Loucy (cell line): ENCODE measurements at regions not wholly inside any gene's neighbourhood (a gene's known extent, or its start where the extent isn't known, plus 50 kb on each side); places are given as distances from the start of the nearest gene placed in this dataset.

ENCODE experiments used
- H2AFZ ChIP-seq: fragments of 200-600 bp; sonication (generic); 2 replicates; pipeline ENCODE4 v1.6.0; 2016; ENCODE audit warnings: antibody characterized with exemption, mild to moderate bottlenecking, low read length, moderate library complexity
- H3F3A ChIP-seq: fragments of 200-600 bp; 2 replicates; pipeline ENCODE4 v1.6.0; 2016; ENCODE audit warnings: antibody characterized with exemption, low read depth, mild to moderate bottlenecking
- H3K27me3 ChIP-seq: fragments of 200-600 bp; sonication (generic); 2 replicates; pipeline ENCODE4 v1.6.1; 2014; ENCODE audit warnings: low read length, mild to moderate bottlenecking; ENCODE audit not compliant: insufficient read depth, poor library complexity, severe bottlenecking
- H3K36me3 ChIP-seq: fragments of 200-600 bp; sonication (generic); 2 replicates; pipeline ENCODE4 v1.6.1; 2016; ENCODE audit warnings: low read length; ENCODE audit not compliant: insufficient read depth
- H3K4me1 ChIP-seq: fragments of 200-600 bp; sonication (generic); 2 replicates; pipeline ENCODE4 v1.5.1; 2014; ENCODE audit warnings: low read length, mild to moderate bottlenecking; ENCODE audit not compliant: insufficient read depth, poor library complexity, severe bottlenecking
- H3K4me2 ChIP-seq: fragments of 200-600 bp; sonication (generic); 2 replicates; pipeline ENCODE4 v1.6.0; 2014; ENCODE audit warnings: antibody characterized with exemption, low read length, low read depth, mild to moderate bottlenecking; ENCODE audit not compliant: poor library complexity, severe bottlenecking
- H3K4me3 ChIP-seq: fragments of 200-600 bp; sonication (generic); 2 replicates; pipeline ENCODE4 v1.5.1; 2014; ENCODE audit warnings: low read length, mild to moderate bottlenecking, mixed read lengths; ENCODE audit not compliant: poor library complexity, severe bottlenecking
- H3K79me2 ChIP-seq: fragments of 200-600 bp; sonication (generic); 2 replicates; pipeline ENCODE4 v1.6.1; 2014; ENCODE audit warnings: low read length; ENCODE audit not compliant: insufficient read depth
- H3K9ac ChIP-seq: fragments of 200-600 bp; sonication (generic); 2 replicates; pipeline ENCODE4 v1.6.0; 2014; ENCODE audit warnings: mild to moderate bottlenecking, low read depth, low read length, moderate library complexity; ENCODE audit not compliant: poor library complexity, severe bottlenecking
- H3K9me2 ChIP-seq: fragments of 200-600 bp; sonication (generic); replicated peaks from 2 replicates; pipeline ENCODE4 v1.6.1; 2016; ENCODE audit warnings: low read depth, low read length, mixed read lengths
- H3K9me3 ChIP-seq: fragments of 200-600 bp; sonication (generic); 2 replicates; pipeline ENCODE4 v1.6.1; 2014; ENCODE audit warnings: mild to moderate bottlenecking, antibody characterized with exemption, low read length, low read depth; ENCODE audit not compliant: insufficient read depth
- H4K20me1 ChIP-seq: fragments of 200-600 bp; sonication (generic); 2 replicates; pipeline ENCODE4 v1.6.0; 2014; ENCODE audit warnings: antibody characterized with exemption, low read length, mild to moderate bottlenecking; ENCODE audit not compliant: insufficient read depth, poor library complexity, severe bottlenecking
- CTCF ChIP-seq: fragments of 200-600 bp; sonication (generic); conservative IDR thresholded peaks from 2 replicates; pipeline ENCODE4 v1.5.1; 2014; ENCODE audit warnings: mild to moderate bottlenecking, antibody characterized with exemption, low read length
- EZH2phosphoT487 ChIP-seq: fragments of 200-600 bp; IDR thresholded peaks from 2 replicates; pipeline ENCODE4 v1.6.1; 2018; ENCODE audit warnings: antibody characterized with exemption, mild to moderate bottlenecking, moderate library complexity, borderline replicate concordance

- H3K36me3 ChIP-seq, result no peaks in the 10 kb centered on the region
- H3F3A ChIP-seq, result no peaks in the 10 kb centered on the region
- no peak overlapping the region for H2AFZ ChIP-seq
- H3K4me3 ChIP-seq, result no peak overlapping the region
- H3K79me2 ChIP-seq, result no peaks in the 10 kb centered on the region
- H3K9ac ChIP-seq, result no peak overlapping the region
- H3K4me2 ChIP-seq, result no peak overlapping the region
- H3K4me1 ChIP-seq, result no peaks in the 10 kb centered on the region
- H3K9me3 ChIP-seq, result no peaks in the 10 kb centered on the region
- TF ChIP-seq CTCF (no peak), EZH2phosphoT487 (no peak)
- no peaks in the 10 kb centered on the region for H3K27me3 ChIP-seq
- H3K9me2 ChIP-seq, result no peaks in the 10 kb centered on the region
- no peaks in the 10 kb centered on the region for H4K20me1 ChIP-seq
Observed at GRCh38 chr14:40944521-40944920, 662.2 kb upstream of the LRFN5 start.

GRCh38 chr14:40936861-40937260, 669.8 kb upstream of the LRFN5 start:
- Histone ChIP-seq H3K9ac (no peak overlapping the region), H3K9me3 (no peaks in the 10 kb centered on the region), H3K9me2 (no peaks in the 10 kb centered on the region), H3K4me3 (no peak overlapping the region), H3K79me2 (no peaks in the 10 kb centered on the region), H4K20me1 (no peaks in the 10 kb centered on the region), H3K4me1 (no peaks in the 10 kb centered on the region), H2AFZ (no peak overlapping the region), H3K4me2 (no peak overlapping the region), H3F3A (no peaks in the 10 kb centered on the region), H3K36me3 (no peaks in the 10 kb centered on the region), H3K27me3 (no peaks in the 10 kb centered on the region)
- TF ChIP-seq EZH2phosphoT487 (no peak), CTCF (no peak)

- Histone ChIP-seq H3K9me3 (no peaks in the 10 kb centered on the region), H3F3A (no peaks in the 10 kb centered on the region), H3K4me1 (no peaks in the 10 kb centered on the region), H3K36me3 (no peaks in the 10 kb centered on the region), H4K20me1 (no peaks in the 10 kb centered on the region), H2AFZ (no peak overlapping the region), H3K9ac (no peak overlapping the region), H3K79me2 (no peaks in the 10 kb centered on the region), H3K9me2 (no peaks in the 10 kb centered on the region), H3K27me3 (no peaks in the 10 kb centered on the region), H3K4me3 (no peak overlapping the region), H3K4me2 (no peak overlapping the region)
- no peak for TF ChIP-seq EZH2phosphoT487
- no peak for TF ChIP-seq CTCF
Observed at GRCh38 chr14:40920380-40920779, 686.3 kb upstream of the LRFN5 start.
